ENCODE measurements at regions not wholly inside any gene's neighbourhood (a gene's known extent, or its start where the extent isn't known, plus 50 kb on each side); places are given as distances from the start of the nearest gene placed in this dataset.
"Not testable (repeated sequence)": the region's sequence is repeated elsewhere in the genome, so short reads cannot be mapped to it uniquely, and the experiment has no call there.

DNA sequence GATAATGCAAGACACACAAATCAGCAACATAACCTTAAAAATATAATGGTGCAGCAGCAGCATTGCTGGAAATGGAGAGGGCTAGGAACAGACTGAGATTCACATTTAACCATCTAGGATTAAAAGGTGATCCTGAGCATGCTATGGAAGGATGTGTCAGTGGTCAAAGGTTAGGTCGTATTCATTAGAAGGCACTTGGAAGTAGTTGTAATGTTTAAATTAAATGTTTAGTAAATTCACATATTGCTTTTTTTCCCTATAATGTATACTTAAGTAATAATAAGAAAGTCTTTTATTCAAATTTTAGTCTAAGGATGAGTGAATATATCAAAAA is 368.6 kb upstream of the PDE3A start:
- Histone ChIP-seq H3K9ac (ENCODE audit: low read length in 2 of 2) (no peak overlapping the region), H3K4me3 (ENCODE audit: low read length in 2 of 2) (no peak overlapping the region), H3K9me3 (ENCODE audit: control insufficient read depth in 2 of 2, low read length in 2 of 2) (no peaks in the 10 kb centered on the region), H3K27ac (ENCODE audit: low read length) (no peak overlapping the region), H3K36me3 (ENCODE audit: control insufficient read depth in 2 of 2, insufficient read depth in 2 of 2, low read length in 2 of 2) (no peaks in the 10 kb centered on the region), H3K4me1 (ENCODE audit: control insufficient read depth, insufficient read depth, low read length) (no peaks in the 10 kb centered on the region), H3K27me3 (ENCODE audit: control insufficient read depth in 1 of 2, insufficient read depth in 2 of 2, low read length in 2 of 2) (no peaks in the 10 kb centered on the region)

DNA sequence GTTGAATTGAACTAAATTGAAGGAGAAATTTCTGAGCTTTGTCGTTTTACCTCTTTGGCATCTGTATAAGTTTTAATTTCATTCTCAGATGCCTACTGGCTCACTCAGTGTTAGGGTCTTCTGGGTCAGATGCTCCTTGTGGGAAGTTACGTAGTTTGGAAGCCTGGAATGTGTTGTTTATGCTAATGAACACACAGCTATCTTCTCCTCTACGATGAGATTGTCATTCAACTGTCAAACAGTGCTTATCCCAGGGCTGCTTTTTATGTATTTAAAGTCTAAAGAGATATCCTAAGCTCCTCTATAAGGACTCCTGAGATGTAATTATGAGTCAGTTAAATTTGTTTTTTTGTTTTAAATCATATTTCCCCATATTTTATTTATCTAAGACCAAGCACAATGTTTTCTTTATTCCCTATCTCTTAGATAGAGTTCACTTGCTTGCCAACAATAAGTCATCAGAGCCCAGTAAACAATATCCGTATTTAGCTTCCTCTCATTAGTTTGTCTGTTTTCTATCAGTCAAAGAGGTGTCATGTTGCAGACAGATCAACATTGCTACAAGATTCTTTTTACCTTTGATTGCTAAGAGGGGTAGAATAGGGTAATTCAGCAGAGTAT is 368.0 kb upstream of the PDE3A start:
- Histone ChIP-seq H3K27ac (ENCODE audit: low read length) (no peak overlapping the region), H3K27me3 (ENCODE audit: control insufficient read depth in 1 of 2, insufficient read depth in 2 of 2, low read length in 2 of 2) (no peaks in the 10 kb centered on the region), H3K4me3 (ENCODE audit: low read length in 2 of 2) (no peak overlapping the region)

DNA sequence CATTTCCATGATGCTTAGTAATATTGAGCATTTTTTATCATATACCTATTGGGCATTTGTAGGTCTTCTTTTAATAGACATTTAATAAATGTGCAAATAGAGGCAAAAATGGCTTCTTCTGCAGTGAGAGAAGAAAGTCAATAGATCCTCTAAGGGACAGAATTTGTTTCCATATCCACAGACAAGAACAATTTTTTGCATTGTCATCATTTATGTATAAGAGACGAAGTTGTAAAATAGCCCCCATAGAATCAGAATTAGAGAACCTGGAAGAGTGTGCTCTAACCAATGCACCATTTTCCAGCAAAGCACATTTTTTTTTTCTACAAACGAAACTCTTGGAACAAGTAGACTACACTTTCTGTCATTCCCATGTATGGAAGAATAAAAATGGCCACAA is 365.1 kb upstream of the PDE3A start:
- Histone ChIP-seq H3K36me3 (ENCODE audit: control insufficient read depth in 2 of 2, insufficient read depth in 2 of 2, low read length in 2 of 2) (no peaks in the 10 kb centered on the region), H3K27ac (ENCODE audit: low read length) (no peak overlapping the region)

More for the DNA sequence above, 368.0 kb upstream of the PDE3A start:
- no peak overlapping the region for H3K9ac ChIP-seq (ENCODE audit: low read length in 2 of 2)
- H3K9me3 ChIP-seq (ENCODE audit: control insufficient read depth in 2 of 2, low read length in 2 of 2): no peaks in the 10 kb centered on the region
- H3K36me3 ChIP-seq (ENCODE audit: control insufficient read depth in 2 of 2, insufficient read depth in 2 of 2, low read length in 2 of 2): no peaks in the 10 kb centered on the region
- no peaks in the 10 kb centered on the region for H3K4me1 ChIP-seq (ENCODE audit: control insufficient read depth, insufficient read depth, low read length)

DNA sequence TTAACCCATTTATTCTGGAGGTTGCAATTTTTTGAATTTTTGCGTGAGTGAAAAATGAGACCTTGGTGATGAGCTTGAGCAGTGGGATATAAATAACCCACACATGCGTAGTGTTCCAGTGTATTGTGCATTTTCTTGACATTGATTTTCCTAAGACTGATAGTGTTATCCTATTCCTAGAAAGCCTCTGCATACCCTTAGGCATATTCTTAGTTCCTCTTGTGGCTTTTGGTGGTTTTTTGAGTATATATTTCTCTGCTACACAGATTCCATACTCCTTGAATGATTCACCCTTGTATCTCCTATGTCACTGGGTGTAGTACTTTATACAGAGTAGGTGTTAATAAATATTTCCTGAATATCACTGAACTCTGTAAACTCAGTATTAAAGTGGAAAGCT is 363.4 kb upstream of the PDE3A start:
- H3K36me3 ChIP-seq (ENCODE audit: control insufficient read depth in 2 of 2, insufficient read depth in 2 of 2, low read length in 2 of 2): no peaks in the 10 kb centered on the region
- no peak overlapping the region for H3K27ac ChIP-seq (ENCODE audit: low read length)
- no peaks in the 10 kb centered on the region for H3K9me3 ChIP-seq (ENCODE audit: control insufficient read depth in 2 of 2, low read length in 2 of 2)
- no peaks in the 10 kb centered on the region for H3K27me3 ChIP-seq (ENCODE audit: control insufficient read depth in 1 of 2, insufficient read depth in 2 of 2, low read length in 2 of 2)
- no peak overlapping the region for H3K9ac ChIP-seq (ENCODE audit: low read length in 2 of 2)
- H3K4me1 ChIP-seq (ENCODE audit: control insufficient read depth, insufficient read depth, low read length): no peaks in the 10 kb centered on the region
- no peak overlapping the region for H3K4me3 ChIP-seq (ENCODE audit: low read length in 2 of 2)

More for the DNA sequence above, 365.1 kb upstream of the PDE3A start:
- no peaks in the 10 kb centered on the region for H3K4me1 ChIP-seq (ENCODE audit: control insufficient read depth, insufficient read depth, low read length)
- H3K27me3 ChIP-seq (ENCODE audit: control insufficient read depth in 1 of 2, insufficient read depth in 2 of 2, low read length in 2 of 2): no peaks in the 10 kb centered on the region
- no peaks in the 10 kb centered on the region for H3K9me3 ChIP-seq (ENCODE audit: control insufficient read depth in 2 of 2, low read length in 2 of 2)
- no peak overlapping the region for H3K9ac ChIP-seq (ENCODE audit: low read length in 2 of 2)
- no peak overlapping the region for H3K4me3 ChIP-seq (ENCODE audit: low read length in 2 of 2)

DNA sequence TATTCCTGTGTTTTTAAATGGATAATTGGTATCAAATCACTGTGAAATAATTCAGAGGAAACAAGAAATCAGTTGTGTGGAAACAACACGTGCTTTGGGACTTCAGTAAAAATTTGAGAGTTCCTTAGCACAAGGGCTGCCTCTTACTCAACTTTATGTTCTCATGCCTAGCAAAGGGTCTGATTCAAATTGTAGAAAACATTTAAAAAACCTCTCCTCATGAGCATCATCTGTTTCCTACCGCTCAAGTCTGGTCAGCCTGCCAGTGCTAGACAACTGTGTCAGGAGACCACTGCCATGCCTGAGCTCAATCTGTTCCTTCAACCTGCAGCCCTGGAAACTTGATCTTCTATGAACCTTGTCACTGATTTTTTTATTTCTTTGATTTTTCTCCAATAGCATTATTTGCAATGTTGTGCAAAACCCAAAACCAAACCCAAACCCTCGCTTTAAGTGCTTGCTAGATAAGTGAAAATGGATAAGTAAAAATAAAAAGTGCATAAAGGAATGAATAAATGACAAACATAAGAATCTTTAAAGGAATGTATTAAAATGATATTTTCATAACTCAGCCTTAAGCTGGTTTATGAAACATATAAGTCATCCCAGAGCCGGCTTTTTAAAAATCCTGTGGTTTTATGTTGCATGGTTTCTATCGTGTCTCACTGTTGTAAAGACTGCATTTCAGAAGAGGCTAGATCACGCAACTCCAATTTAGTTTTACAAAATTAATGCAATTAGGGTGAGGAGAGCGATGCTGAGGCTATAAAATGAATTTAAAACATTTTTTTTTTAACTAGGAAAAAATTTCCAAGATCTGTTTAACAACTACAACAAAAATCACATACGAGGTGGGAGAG is 361.2 kb upstream of the PDE3A start:
- Histone ChIP-seq H3K4me3 (ENCODE audit: low read length in 2 of 2) (no peak overlapping the region), H3K9ac (ENCODE audit: low read length in 2 of 2) (no peak overlapping the region), H3K27ac (ENCODE audit: low read length) (no peak overlapping the region), H3K4me1 (ENCODE audit: control insufficient read depth, insufficient read depth, low read length) (no peaks in the 10 kb centered on the region), H3K27me3 (ENCODE audit: control insufficient read depth in 1 of 2, insufficient read depth in 2 of 2, low read length in 2 of 2) (no peaks in the 10 kb centered on the region), H3K9me3 (ENCODE audit: control insufficient read depth in 2 of 2, low read length in 2 of 2) (no peaks in the 10 kb centered on the region), H3K36me3 (ENCODE audit: control insufficient read depth in 2 of 2, insufficient read depth in 2 of 2, low read length in 2 of 2) (no peaks in the 10 kb centered on the region)

- H3K4me1 ChIP-seq (ENCODE audit: control insufficient read depth, insufficient read depth, low read length); H3K27ac ChIP-seq (ENCODE audit: low read length); H3K9ac ChIP-seq (ENCODE audit: low read length in 2 of 2); H3K9me3 ChIP-seq (ENCODE audit: control insufficient read depth in 2 of 2, low read length in 2 of 2); H3K36me3 ChIP-seq (ENCODE audit: control insufficient read depth in 2 of 2, insufficient read depth in 2 of 2, low read length in 2 of 2); H3K4me3 ChIP-seq (ENCODE audit: low read length in 2 of 2); H3K27me3 ChIP-seq (ENCODE audit: control insufficient read depth in 1 of 2, insufficient read depth in 2 of 2, low read length in 2 of 2): not testable (repeated sequence)
These were observed 358.4 kb upstream of the PDE3A start for GRCh38 chr12:20009965-20010364.

DNA sequence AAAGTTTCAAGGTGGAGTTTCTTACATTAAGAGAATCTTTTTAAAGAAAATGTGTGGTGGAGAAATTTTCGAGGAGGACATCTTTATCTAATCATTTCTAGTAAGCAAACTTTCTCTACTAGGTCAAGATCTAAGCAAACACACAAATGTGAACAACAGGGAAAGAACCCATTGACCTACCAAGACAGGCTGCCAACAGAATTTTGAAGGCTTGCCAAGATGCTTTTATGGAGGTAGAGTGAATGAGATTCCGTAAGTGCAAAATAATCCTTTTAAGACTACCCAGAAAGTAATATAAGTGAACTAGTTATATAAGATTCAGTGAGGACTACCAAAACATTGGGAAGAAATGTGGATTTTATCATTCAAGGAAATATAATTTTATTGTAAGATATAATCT is 357.1 kb upstream of the PDE3A start:
- no peak overlapping the region for H3K9ac ChIP-seq (ENCODE audit: low read length in 2 of 2)
- H3K4me3 ChIP-seq (ENCODE audit: low read length in 2 of 2): no peak overlapping the region
- no peaks in the 10 kb centered on the region for H3K36me3 ChIP-seq (ENCODE audit: control insufficient read depth in 2 of 2, insufficient read depth in 2 of 2, low read length in 2 of 2)
- H3K9me3 ChIP-seq (ENCODE audit: control insufficient read depth in 2 of 2, low read length in 2 of 2): no peaks in the 10 kb centered on the region
- H3K4me1 ChIP-seq (ENCODE audit: control insufficient read depth, insufficient read depth, low read length): no peaks in the 10 kb centered on the region
- no peak overlapping the region for H3K27ac ChIP-seq (ENCODE audit: low read length)
- H3K27me3 ChIP-seq (ENCODE audit: control insufficient read depth in 1 of 2, insufficient read depth in 2 of 2, low read length in 2 of 2): no peaks in the 10 kb centered on the region

GRCh38 chr12:20017802-20018201 is 350.5 kb upstream of the PDE3A start:
- H3K4me1 ChIP-seq (ENCODE audit: control insufficient read depth, insufficient read depth, low read length): no peaks in the 10 kb centered on the region
- no peak overlapping the region for H3K4me3 ChIP-seq (ENCODE audit: low read length in 2 of 2)
- no peak overlapping the region for H3K9ac ChIP-seq (ENCODE audit: low read length in 2 of 2)
- H3K27ac ChIP-seq (ENCODE audit: low read length): no peak overlapping the region
- no peaks in the 10 kb centered on the region for H3K9me3 ChIP-seq (ENCODE audit: control insufficient read depth in 2 of 2, low read length in 2 of 2)
- no peaks in the 10 kb centered on the region for H3K27me3 ChIP-seq (ENCODE audit: control insufficient read depth in 1 of 2, insufficient read depth in 2 of 2, low read length in 2 of 2)
- H3K36me3 ChIP-seq (ENCODE audit: control insufficient read depth in 2 of 2, insufficient read depth in 2 of 2, low read length in 2 of 2): no peaks in the 10 kb centered on the region

DNA sequence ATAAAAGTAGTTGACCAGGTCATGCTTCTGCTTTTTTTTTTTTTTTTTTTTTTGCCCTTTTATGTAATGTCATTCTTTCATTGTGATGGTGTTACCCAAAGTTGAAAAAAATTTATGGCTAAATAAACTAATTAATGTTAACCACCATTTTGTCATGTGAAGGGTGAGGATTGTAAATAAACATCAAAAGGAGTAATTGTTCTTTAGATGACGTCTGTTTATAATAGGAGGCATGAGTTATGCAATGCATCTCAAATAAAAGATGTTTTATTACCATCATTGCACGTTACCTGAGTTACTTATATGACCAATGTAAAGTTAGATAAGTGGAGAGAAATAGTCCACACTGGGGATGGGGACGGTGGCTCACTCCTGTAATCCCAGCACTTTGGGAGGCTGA is 349.9 kb upstream of the PDE3A start:
- Histone ChIP-seq H3K9ac (ENCODE audit: low read length in 2 of 2) (no peak overlapping the region), H3K27ac (ENCODE audit: low read length) (no peak overlapping the region), H3K9me3 (ENCODE audit: control insufficient read depth in 2 of 2, low read length in 2 of 2) (no peaks in the 10 kb centered on the region), H3K4me1 (ENCODE audit: control insufficient read depth, insufficient read depth, low read length) (no peaks in the 10 kb centered on the region), H3K36me3 (ENCODE audit: control insufficient read depth in 2 of 2, insufficient read depth in 2 of 2, low read length in 2 of 2) (no peaks in the 10 kb centered on the region), H3K4me3 (ENCODE audit: low read length in 2 of 2) (no peak overlapping the region), H3K27me3 (ENCODE audit: control insufficient read depth in 1 of 2, insufficient read depth in 2 of 2, low read length in 2 of 2) (no peaks in the 10 kb centered on the region)

DNA sequence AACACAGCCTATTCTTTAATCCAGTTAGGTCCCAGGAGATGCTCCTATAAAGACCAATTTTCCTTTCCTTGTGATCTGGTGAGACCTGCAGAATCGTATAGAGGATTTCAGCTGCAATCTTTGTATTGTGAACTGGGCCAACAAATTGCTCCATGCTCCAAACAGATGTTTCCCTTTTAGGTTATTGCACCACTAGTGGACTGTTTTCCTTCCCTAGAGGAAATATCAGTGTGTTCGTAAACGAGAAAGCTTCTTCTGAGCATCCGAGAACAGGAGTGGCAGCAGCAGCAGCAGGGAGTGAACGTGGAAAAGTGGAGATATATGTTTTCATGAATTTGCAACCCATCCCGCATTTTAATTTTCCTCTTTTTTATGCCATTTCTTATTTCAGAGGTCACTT is 344.1 kb upstream of the PDE3A start:
- no peak overlapping the region for H3K9ac ChIP-seq (ENCODE audit: low read length in 2 of 2)
- H3K36me3 ChIP-seq (ENCODE audit: control insufficient read depth in 2 of 2, insufficient read depth in 2 of 2, low read length in 2 of 2): no peaks in the 10 kb centered on the region
- H3K27me3 ChIP-seq (ENCODE audit: control insufficient read depth in 1 of 2, insufficient read depth in 2 of 2, low read length in 2 of 2): no peaks in the 10 kb centered on the region
- no peaks in the 10 kb centered on the region for H3K9me3 ChIP-seq (ENCODE audit: control insufficient read depth in 2 of 2, low read length in 2 of 2)
- no peaks in the 10 kb centered on the region for H3K4me1 ChIP-seq (ENCODE audit: control insufficient read depth, insufficient read depth, low read length)
- H3K27ac ChIP-seq (ENCODE audit: low read length): no peak overlapping the region
- no peak overlapping the region for H3K4me3 ChIP-seq (ENCODE audit: low read length in 2 of 2)

DNA sequence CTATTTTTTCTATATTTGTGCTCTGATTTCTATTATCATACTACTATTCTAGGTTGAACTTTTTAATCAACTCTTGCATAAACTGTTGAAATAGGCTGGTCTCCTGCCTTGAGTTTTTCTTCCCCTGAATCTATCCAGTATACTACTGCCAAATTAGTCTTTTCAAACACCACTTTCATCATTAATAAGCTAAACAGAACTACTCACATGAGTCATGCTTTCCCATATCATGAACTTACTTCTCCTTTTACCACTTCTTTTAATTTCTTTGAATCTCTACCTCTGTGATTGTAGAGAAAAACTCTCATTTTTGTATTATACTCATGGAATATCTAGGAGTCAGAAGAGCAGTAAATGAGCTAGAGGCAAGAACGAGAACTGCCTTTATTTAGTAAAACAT is 340.3 kb upstream of the PDE3A start:
- Histone ChIP-seq H3K27ac (ENCODE audit: low read length) (no peak overlapping the region), H3K9ac (ENCODE audit: low read length in 2 of 2) (no peak overlapping the region), H3K9me3 (ENCODE audit: control insufficient read depth in 2 of 2, low read length in 2 of 2) (no peaks in the 10 kb centered on the region), H3K36me3 (ENCODE audit: control insufficient read depth in 2 of 2, insufficient read depth in 2 of 2, low read length in 2 of 2) (no peaks in the 10 kb centered on the region), H3K4me3 (ENCODE audit: low read length in 2 of 2) (no peak overlapping the region), H3K4me1 (ENCODE audit: control insufficient read depth, insufficient read depth, low read length) (no peaks in the 10 kb centered on the region), H3K27me3 (ENCODE audit: control insufficient read depth in 1 of 2, insufficient read depth in 2 of 2, low read length in 2 of 2) (no peaks in the 10 kb centered on the region)
